ENCODE measurements at regions not wholly inside any gene's neighbourhood (a gene's known extent, or its start where the extent isn't known, plus 50 kb on each side); places are given as distances from the start of the nearest gene placed in this dataset.
"Not testable (repeated sequence)": the region's sequence is repeated elsewhere in the genome, so short reads cannot be mapped to it uniquely, and the experiment has no call there.

- no peak for DNase-seq
Measured at GRCh38 chr2:167843217-167843616, 404.2 kb downstream of the STK39 start.

DNA sequence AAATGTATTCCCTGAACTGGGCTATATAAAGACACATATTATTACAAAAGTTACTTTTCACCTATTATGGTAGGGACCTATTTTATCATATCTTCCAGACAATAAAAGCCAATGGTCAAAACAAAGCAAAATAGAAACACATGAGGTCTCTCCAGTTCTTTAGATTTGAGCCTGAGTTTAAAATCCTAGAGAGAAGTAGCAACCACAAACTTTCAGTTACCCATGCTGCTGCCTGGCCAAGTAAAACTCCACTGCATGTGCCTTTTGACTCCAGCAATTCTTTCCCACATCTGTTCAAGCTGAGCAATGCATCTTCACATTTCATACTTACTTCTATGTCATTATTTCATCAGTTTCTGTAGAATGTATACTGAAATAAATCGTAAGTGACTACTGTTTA, 405.3 kb downstream of the STK39 start:
- no peak for DNase-seq

GRCh38 chr2:167835290-167835689, 412.1 kb downstream of the STK39 start:
- DNase-seq: not testable (repeated sequence)

DNA sequence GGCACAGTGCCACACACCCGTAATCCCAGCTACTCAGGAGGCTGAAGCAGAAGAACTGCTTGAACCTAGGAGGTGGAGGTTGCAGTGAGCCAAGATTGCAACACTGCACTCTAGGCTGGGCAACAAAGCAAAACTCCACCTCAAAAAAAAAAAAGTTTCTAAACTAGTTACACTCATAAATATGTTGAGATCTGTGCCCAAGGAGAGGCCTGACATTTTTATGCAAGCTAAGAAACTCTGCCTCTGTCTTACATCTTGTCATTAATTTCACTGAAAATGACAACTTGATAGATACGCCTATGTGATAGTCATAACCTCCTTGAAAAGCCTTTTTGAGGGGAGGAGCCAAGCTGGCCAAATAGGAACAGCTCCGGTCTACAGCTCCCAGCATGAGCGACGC, 412.7 kb downstream of the STK39 start:
- no peak for DNase-seq

- no peak for DNase-seq
Measured at GRCh38 chr2:167833294-167833693, 414.1 kb downstream of the STK39 start.

DNA sequence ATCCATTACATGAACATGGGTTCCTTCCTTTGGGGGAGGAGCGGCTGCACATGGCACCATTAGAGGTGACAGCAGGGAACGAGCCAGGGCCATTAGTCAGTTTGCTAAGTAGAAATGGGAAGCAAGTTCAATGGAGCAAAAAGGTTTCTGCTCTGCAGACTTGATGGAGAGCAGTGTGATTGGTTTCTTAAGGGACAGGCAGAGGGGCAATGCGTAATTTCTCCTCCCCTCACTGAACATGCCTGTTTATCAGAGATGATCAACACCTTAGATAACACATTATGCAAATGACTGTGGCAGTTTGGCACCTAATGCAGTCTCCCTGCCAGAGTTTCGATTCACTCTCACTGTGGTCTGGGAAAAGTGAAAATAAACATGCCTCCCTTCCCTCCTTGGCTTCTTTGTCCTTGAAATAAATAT, 414.5 kb downstream of the STK39 start:
- DNase-seq: no peak

- no peak for DNase-seq
Measured at GRCh38 chr2:167827352-167828097, 419.9 kb downstream of the STK39 start.

- DNase-seq: no peak
Measured at GRCh38 chr2:167826906-167827305, 420.5 kb downstream of the STK39 start.

DNA sequence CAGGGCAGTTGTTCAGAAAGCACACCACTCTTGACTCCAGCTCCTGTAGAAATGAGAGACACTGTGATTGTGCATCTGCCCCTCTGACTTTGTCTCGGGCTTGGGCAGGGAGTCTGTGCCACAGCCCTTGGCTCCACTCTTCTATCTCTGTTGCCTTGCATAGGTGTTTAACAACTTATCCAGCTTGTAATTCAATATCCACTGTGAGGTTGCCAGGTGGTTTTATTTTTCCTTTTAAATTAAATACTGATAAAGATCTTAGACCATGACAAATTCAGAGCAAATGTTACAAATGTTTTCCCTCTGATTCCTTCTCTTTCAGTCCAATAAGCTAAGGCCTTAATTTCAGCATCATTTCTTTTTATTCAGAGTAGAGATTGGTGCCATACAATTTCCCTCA, 421.7 kb downstream of the STK39 start:
- no peak for DNase-seq

DNA sequence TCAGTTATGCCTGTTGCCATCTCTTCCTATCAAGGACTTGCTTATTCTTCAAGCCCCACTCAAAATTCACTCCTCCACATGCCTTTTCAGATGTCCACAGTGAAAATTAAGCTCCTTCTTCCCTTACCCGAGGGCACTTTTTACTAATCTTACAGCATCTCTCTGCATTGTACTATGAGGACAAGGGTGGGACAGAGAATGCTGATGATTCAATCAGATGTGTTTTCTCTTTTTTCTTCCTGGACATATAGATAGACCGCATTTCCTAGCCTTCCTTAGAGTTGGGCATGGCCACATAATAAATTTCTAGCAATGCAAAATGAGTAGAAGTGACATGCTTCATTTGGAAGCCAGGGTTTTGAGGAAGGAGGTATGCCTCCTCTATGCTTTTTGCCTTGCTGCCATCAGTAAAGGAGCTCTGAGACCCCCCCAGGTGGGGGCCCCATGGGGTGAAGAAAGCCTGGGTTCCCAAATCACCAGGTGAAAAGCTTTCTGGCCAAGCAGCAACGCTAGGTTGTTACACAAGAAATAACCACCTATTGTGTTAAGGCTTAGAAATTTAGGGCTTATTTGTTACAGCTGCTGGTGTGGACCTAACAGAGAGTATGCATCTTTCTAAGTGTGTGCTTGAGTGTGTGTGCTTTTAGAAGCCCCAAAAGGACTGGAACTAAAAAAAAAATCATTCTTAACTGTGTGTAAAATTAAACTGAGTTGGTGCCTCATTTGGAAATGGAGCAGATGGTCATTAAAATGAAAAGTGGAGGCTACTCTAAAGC, 424.5 kb downstream of the STK39 start:
- no peak for DNase-seq

DNA sequence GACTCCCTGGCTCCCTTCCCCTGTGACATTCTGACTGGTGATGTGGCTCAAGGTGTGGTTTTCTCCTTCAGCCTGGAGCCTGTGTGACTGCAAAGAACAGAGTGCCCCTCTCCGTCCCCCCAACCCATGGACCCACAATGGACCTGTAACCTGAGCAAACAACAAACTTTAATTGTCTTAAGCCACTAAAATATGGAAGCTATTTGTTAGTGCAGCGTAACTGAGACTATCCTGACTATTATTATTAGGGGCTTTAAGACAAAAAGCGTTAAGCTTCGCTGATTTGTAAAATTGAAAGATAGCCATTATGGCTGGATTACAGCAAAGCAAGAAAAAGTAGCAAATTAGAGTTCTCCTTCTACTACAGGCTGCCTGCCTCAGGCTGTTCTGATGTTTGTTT, 426.9 kb downstream of the STK39 start:
- DNase-seq: no peak

DNA sequence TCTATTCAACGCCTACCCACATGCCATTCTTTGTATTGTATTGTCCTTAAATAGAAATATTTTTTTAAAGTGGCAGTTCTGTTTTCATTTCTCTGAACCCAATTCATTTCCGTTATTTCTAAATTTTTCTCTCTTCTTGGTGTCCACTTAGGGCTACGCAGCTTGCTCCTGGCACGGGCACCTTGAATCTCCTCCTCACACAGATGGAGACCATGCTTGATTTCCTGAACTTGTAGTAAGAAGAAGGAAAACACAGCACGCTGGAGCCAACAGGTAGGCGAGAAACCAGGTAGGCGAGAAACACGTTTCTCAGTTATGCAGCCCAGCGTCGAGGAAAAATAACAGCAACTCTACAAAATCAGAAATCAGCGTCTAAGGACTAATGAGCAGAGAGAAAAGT, 428.9 kb downstream of the STK39 start:
- no peak for DNase-seq

- DNase-seq: no peak
Measured at GRCh38 chr2:167817908-167818307, 429.5 kb downstream of the STK39 start.

DNA sequence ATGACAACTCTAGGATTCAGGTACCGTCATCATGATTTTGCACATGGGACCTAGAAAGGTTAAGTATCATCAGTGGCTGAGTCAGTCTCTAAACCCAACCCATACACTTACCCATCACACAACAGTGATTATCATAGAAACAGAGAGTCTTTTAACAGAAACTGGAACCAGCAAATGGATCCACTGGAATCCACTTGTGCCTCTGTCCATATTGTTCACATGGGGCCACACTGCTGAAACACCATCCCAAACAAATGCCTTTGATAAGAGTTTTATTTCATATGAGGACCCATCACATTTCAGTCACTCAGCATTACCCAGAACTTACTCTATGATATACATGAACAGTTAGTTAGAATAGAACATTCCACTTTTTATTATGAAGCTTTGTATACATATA, 430.0 kb downstream of the STK39 start:
- DNase-seq: no peak

- no peak for DNase-seq
Measured at GRCh38 chr2:167816874-167817290, 430.5 kb downstream of the STK39 start.

DNA sequence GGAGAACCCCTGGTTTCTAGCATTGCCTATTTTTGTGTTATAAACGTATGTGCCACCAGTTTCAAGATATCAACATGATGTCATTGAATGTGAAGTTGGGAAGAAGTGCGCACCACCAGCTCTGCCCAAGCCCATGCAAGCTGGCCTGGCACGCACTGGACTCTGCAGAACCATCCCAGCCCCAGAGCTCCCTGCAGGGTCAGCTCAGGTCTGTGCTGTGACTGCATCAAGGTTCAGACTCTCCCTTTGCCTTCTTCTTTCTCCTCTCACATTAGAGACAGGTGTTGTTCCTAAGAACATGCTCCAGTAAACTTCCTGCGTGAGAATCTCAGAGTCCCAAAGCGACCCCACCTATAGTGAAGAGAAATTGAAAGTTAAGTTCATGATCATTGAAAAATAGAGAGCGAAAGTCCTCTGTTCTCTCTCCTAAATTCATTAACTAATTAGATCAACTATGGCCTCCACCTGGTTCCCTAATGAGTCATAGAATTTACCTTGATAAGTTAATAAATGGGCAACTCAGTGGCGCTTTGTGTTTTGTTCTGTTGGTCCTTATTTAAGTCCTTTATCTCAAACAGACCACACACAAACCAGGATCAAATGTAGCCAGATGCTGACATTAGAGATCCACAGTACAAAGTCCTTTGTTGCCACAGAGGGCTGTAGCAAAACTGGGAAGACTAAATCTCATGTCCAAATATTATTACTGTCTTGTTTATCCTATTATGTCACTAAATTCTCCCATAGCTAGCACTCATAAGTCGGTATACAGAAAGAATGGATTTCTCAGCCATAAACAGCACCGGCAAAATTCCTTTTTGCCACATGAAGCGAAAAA, 432.3 kb downstream of the STK39 start:
- no peak for DNase-seq

GRCh38 chr2:167814482-167814880, 432.9 kb downstream of the STK39 start:
- DNase-seq: not testable (repeated sequence)

- DNase-seq: not testable (repeated sequence)
Measured at GRCh38 chr2:167809799-167810198, 437.6 kb downstream of the STK39 start.

GRCh38 chr2:167803449-167803988, 443.9 kb downstream of the STK39 start:
- DNase-seq: no peak

GRCh38 chr2:167794554-167795255, 452.7 kb downstream of the STK39 start:
- no peak for DNase-seq

GRCh38 chr2:167793725-167794124, 453.7 kb downstream of the STK39 start:
- DNase-seq: no peak

- no peak for DNase-seq
Measured at GRCh38 chr2:167792126-167792525, 455.3 kb downstream of the STK39 start.

Measured in NCI-H774 (cell line).